ENCODE measurements at regions not wholly inside any gene's neighbourhood (a gene's known extent, or its start where the extent isn't known, plus 50 kb on each side); places are given as distances from the start of the nearest gene placed in this dataset.

DNA sequence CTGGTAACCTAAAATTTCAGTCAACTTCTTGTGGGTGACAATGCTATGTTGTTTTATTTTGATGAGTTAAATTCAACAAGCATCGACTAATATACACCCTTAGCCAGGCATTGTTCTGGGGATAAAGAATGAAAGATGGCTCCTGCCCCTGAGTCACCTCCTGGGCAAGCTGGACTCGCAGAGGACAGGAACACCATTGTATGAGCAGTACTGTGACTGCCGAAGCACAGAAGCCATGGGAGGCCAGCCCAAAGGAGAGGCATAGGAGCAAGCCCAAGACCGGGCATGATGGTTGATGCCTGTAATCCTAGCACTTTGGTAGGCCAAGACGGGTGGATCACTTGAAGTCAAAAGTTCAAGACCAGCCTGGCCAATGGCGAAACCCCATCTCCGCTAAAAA lies 555.2 kb downstream of the OMA1 start:
- no peak overlapping the region for H3K4me3 ChIP-seq
- no peak for DNase-seq
- no peak for ATAC-seq
- no peaks in the 10 kb centered on the region for H3K9me3 ChIP-seq
- no peaks in the 10 kb centered on the region for H3K4me1 ChIP-seq
- H3K27me3 ChIP-seq: no peaks in the 10 kb centered on the region
- intact Hi-C loops (cut with DNase I; ENCODE audit: low total_unique reads): no loop called here
- in situ Hi-C loops (cut with MboI; ENCODE audit: low sequenced_read_pairs in 4 of 4): no loop called here
- TF ChIP-seq, protein P1, sequence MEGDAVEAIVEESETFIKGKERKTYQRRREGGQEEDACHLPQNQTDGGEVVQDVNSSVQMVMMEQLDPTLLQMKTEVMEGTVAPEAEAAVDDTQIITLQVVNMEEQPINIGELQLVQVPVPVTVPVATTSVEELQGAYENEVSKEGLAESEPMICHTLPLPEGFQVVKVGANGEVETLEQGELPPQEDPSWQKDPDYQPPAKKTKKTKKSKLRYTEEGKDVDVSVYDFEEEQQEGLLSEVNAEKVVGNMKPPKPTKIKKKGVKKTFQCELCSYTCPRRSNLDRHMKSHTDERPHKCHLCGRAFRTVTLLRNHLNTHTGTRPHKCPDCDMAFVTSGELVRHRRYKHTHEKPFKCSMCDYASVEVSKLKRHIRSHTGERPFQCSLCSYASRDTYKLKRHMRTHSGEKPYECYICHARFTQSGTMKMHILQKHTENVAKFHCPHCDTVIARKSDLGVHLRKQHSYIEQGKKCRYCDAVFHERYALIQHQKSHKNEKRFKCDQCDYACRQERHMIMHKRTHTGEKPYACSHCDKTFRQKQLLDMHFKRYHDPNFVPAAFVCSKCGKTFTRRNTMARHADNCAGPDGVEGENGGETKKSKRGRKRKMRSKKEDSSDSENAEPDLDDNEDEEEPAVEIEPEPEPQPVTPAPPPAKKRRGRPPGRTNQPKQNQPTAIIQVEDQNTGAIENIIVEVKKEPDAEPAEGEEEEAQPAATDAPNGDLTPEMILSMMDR (IDR thresholded peaks at IDR 0.05 in 4 of 5, conservative IDR thresholded peaks at IDR 0.05 in 1 of 5): no peak
- no peak for TF ChIP-seq POLR2A (IDR thresholded peaks at IDR 0.05)
- no peak overlapping the region for H3K27ac ChIP-seq
- no peaks in the 10 kb centered on the region for H3K36me3 ChIP-seq

DNA sequence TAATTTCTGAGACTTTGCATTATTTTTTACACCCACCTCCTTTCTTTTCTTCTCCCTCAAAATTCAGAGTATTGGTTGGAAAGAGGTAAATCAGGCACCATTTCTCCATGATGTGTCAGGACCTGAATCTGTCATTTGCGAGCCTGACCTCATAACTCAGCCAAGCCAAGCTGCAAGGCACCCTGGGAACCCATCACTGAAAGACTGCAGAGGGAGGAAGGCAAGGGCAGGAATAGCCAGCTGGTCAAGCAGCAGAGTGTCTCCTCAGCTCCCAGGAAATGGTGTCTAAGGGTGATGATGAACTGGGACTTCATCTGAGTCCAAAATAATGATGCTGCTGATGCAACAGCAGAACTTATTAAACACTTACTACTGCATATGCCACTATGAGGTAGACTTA lies 556.6 kb downstream of the OMA1 start:
- Histone ChIP-seq H3K4me3 (no peak overlapping the region), H3K27me3 (no peaks in the 10 kb centered on the region), H3K27ac (no peak overlapping the region), H3K9me3 (no peaks in the 10 kb centered on the region), H3K4me1 (no peaks in the 10 kb centered on the region), H3K36me3 (no peaks in the 10 kb centered on the region)
- intact Hi-C loops (cut with DNase I; ENCODE audit: low total_unique reads) (no loop called here), in situ Hi-C loops (cut with MboI; ENCODE audit: low sequenced_read_pairs in 4 of 4) (no loop called here)
- no peak for TF ChIP-seq POLR2A (IDR thresholded peaks at IDR 0.05)
- TF ChIP-seq, protein P1 (IDR thresholded peaks at IDR 0.05 in 4 of 5, conservative IDR thresholded peaks at IDR 0.05 in 1 of 5): no peak
- DNase-seq (no peak), ATAC-seq (no peak)

GRCh38 chr1:57987523-57987922 lies 559.0 kb downstream of the OMA1 start:
- DNase-seq: no peak
- in situ Hi-C loops (cut with MboI; ENCODE audit: low sequenced_read_pairs in 4 of 4): no loop called here
- Histone ChIP-seq H3K36me3 (no peaks in the 10 kb centered on the region), H3K27me3 (no peaks in the 10 kb centered on the region), H3K27ac (no peak overlapping the region), H3K4me3 (no peak overlapping the region), H3K9me3 (no peaks in the 10 kb centered on the region), H3K4me1 (no peaks in the 10 kb centered on the region)
- no peak for TF ChIP-seq POLR2A (IDR thresholded peaks at IDR 0.05)
- TF ChIP-seq, protein P1 (IDR thresholded peaks at IDR 0.05 in 4 of 5, conservative IDR thresholded peaks at IDR 0.05 in 1 of 5): no peak
- intact Hi-C loops (cut with DNase I; ENCODE audit: low total_unique reads): no loop called here
- no peak for ATAC-seq

GRCh38 chr1:57986432-57986831 lies 560.1 kb downstream of the OMA1 start:
- in situ Hi-C loops (cut with MboI; ENCODE audit: low sequenced_read_pairs in 4 of 4) (no loop called here), intact Hi-C loops (cut with DNase I; ENCODE audit: low total_unique reads) (no loop called here)
- H3K36me3 ChIP-seq: no peaks in the 10 kb centered on the region
- DNase-seq (no peak), ATAC-seq (no peak)
- no peak for TF ChIP-seq POLR2A (IDR thresholded peaks at IDR 0.05)
- TF ChIP-seq, protein P1 (IDR thresholded peaks at IDR 0.05 in 4 of 5, conservative IDR thresholded peaks at IDR 0.05 in 1 of 5): no peak
- no peaks in the 10 kb centered on the region for H3K9me3 ChIP-seq
- H3K27me3 ChIP-seq: no peaks in the 10 kb centered on the region
- no peaks in the 10 kb centered on the region for H3K4me1 ChIP-seq
- no peak overlapping the region for H3K27ac ChIP-seq
- H3K4me3 ChIP-seq: no peak overlapping the region

GRCh38 chr1:57984277-57984676 lies 560.4 kb upstream of the DAB1 start:
- Histone ChIP-seq H3K9me3 (no peaks in the 10 kb centered on the region), H3K27me3 (no peaks in the 10 kb centered on the region), H3K4me1 (no peaks in the 10 kb centered on the region), H3K27ac (no peak overlapping the region), H3K4me3 (no peak overlapping the region), H3K36me3 (no peaks in the 10 kb centered on the region)
- intact Hi-C loops (cut with DNase I; ENCODE audit: low total_unique reads) (no loop called here), in situ Hi-C loops (cut with MboI; ENCODE audit: low sequenced_read_pairs in 4 of 4) (no loop called here)
- DNase-seq (no peak), ATAC-seq (no peak)
- TF ChIP-seq, protein P1 (IDR thresholded peaks at IDR 0.05 in 4 of 5, conservative IDR thresholded peaks at IDR 0.05 in 1 of 5): no peak
- no peak for TF ChIP-seq POLR2A (IDR thresholded peaks at IDR 0.05)
